ENCODE measurements at regions not wholly inside any gene's neighbourhood (a gene's known extent, or its start where the extent isn't known, plus 50 kb on each side); places are given as distances from the start of the nearest gene placed in this dataset.

DNA sequence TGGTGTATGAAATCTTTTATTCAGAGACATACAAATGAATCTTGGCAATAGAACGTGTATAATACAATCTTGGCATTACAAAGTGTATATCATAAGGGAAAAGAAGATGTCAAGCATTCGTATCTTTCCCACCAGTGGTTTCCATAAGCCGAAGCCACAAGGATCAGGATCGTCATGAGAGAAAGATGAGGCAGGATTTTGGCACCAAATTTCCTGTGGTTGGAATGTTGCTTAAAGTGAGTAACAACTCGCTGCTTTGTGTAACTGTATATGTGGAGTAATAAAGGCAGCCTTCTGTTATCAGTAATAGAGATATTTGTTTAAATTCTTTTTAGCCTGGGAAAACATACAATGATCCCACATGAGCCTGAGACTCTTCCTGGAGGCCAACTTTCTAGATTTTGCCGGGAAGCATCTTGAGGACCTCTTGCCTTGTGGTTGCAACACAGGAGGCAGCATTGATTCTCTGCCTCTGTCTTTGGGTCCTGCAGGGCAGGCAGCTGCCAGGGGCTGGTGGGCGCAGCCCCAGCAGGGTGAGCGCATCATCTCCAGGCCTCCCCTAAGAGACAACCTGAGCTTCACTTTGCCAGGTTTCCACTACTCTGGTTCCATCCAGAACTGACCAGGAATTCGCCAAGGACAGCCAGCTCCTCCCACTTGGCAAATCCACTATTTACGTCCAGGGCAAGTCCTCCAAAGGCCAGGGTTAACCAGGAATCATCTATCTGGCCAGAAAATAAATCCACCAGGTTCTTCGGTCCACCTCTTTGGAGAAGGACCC lies 230.9 kb upstream of the SULF2 start:
- no peak for TF ChIP-seq TAF1 (IDR thresholded peaks at IDR 0.05; ENCODE audit: low read depth, low read length)
- TF ChIP-seq POLR2A (IDR thresholded peaks at IDR 0.05; ENCODE audit: low read depth, low read length) = no peak
- no peak for TF ChIP-seq POLR2AphosphoS5 (IDR thresholded peaks at IDR 0.05; ENCODE audit: low read depth, low read length)
- TF ChIP-seq POU2F2 (IDR thresholded peaks at IDR 0.05; ENCODE audit: low read depth, low read length) = no peak
- TF ChIP-seq PAX5 (IDR thresholded peaks at IDR 0.05; ENCODE audit: insufficient read depth, low read length, severe bottlenecking) = no peak
- TF ChIP-seq SPI1 (IDR thresholded peaks at IDR 0.05; ENCODE audit: low read depth, low read length) = no peak
